H1 (cell line): ENCODE measurements at regions not wholly inside any gene's neighbourhood (a gene's known extent, or its start where the extent isn't known, plus 50 kb on each side); places are given as distances from the start of the nearest gene placed in this dataset.

Experiments
- ATF2 ChIP-seq: IDR thresholded peaks from 2 replicates; pipeline ENCODE4 v1.6.1; 2012; ENCODE audit warnings: low read length, inconsistent platforms
- CTCF ChIP-seq, 3 experiments: IDR thresholded peaks; 1 replicate in 2 of 3; 2 replicates in 1 of 3; pipeline versions ENCODE4 v1.5.1 to v1.6.1; 2011; ENCODE audit warnings: low read length in 3 of 3, mild to moderate bottlenecking in 3 of 3, inconsistent platforms in 2 of 3, low read depth in 1 of 3, moderate library complexity in 1 of 3; ENCODE audit not compliant: insufficient read depth in 1 of 3; ENCODE audit errors: control extremely low read depth in 1 of 3
- EZH2 ChIP-seq: fragments of 200-600 bp; sonication (generic); IDR thresholded peaks from 2 replicates; pipeline ENCODE4 v1.7.1; 2012; ENCODE audit warnings: low read depth, mild to moderate bottlenecking, moderate library complexity, low read length, inconsistent platforms; ENCODE audit not compliant: severe bottlenecking
- HDAC6 ChIP-seq: IDR thresholded peaks from one replicate; pipeline ENCODE4 v1.7.1; 2012; ENCODE audit warnings: low read depth, mild to moderate bottlenecking, inconsistent platforms, low read length, moderate library complexity
- KDM1A ChIP-seq: fragments of 200-600, 300-600 bp; sonication (generic); IDR thresholded peaks from 2 replicates; pipeline ENCODE4 v1.7.1; 2016; ENCODE audit warnings: mild to moderate bottlenecking, low read length, borderline replicate concordance
- POLR2A ChIP-seq, 2 experiments: IDR thresholded peaks; 1 replicate in 1 of 2; 2 replicates in 1 of 2; pipeline ENCODE4 v1.6.1; 2011; ENCODE audit warnings: low read depth in 2 of 2, low read length in 2 of 2, mild to moderate bottlenecking in 2 of 2; ENCODE audit errors: control extremely low read depth in 1 of 2
- POLR2AphosphoS5 ChIP-seq: IDR thresholded peaks from 2 replicates; pipeline ENCODE4 v1.6.1; 2011; ENCODE audit warnings: low read depth, low read length
- RFX5 ChIP-seq: IDR thresholded peaks from 2 replicates; pipeline ENCODE4 v1.6.1; 2011; ENCODE audit warnings: low read depth, low read length, improper control_type of control experiment, borderline replicate concordance
- RNF2 ChIP-seq: fragments of 200-900, 300-1000 bp; sonication (generic); IDR thresholded peaks from 2 replicates; pipeline ENCODE4 v1.7.1; 2016; ENCODE audit warnings: borderline replicate concordance, low read depth, mild to moderate bottlenecking, antibody characterized with exemption, low read length; ENCODE audit not compliant: poor library complexity, severe bottlenecking; ENCODE audit errors: missing control alignments
- SAP30 ChIP-seq: fragments of 300-600 bp; sonication (generic); IDR thresholded peaks from 2 replicates; pipeline ENCODE4 v1.7.1; 2012; ENCODE audit warnings: low read length, moderate library complexity, mild to moderate bottlenecking, inconsistent platforms; ENCODE audit not compliant: insufficient read depth, insufficient replicate concordance
- SRF ChIP-seq: IDR thresholded peaks from 2 replicates; pipeline ENCODE4 v1.6.1; 2011; ENCODE audit warnings: mild to moderate bottlenecking, low read depth, low read length, moderate library complexity
- USF2 ChIP-seq: IDR thresholded peaks from 2 replicates; pipeline ENCODE4 v1.6.1; 2011; ENCODE audit warnings: low read length, improper control_type of control experiment

- TF ChIP-seq RNF2 (no peak), HDAC6 (no peak), EZH2 (no peak), RFX5 (no peak), KDM1A (no peak), USF2 (no peak), CTCF (IDR thresholded peaks at IDR 0.05; ENCODE audit: control extremely low read depth in 1 of 3, insufficient read depth in 1 of 3, low read depth in 1 of 3, low read length in 3 of 3) (no peak), ATF2 (no peak), POLR2AphosphoS5 (no peak), POLR2A (IDR thresholded peaks at IDR 0.05; ENCODE audit: control extremely low read depth in 1 of 2, low read depth in 2 of 2, low read length in 2 of 2) (no peak), SRF (no peak), SAP30 (no peak)
Measured at GRCh38 chr22:34489861-34490260, 569.6 kb upstream of the LARGE1 start.
